WTC11 (cell line): ENCODE measurements at regions not wholly inside any gene's neighbourhood (a gene's known extent, or its start where the extent isn't known, plus 50 kb on each side); places are given as distances from the start of the nearest gene placed in this dataset.

Source experiments
- ATAC-seq: fragments of 200-7000 bp; cut with Tn5 transposase; 2 replicates; pipeline ENCODE4 v1.10.0; 2021; ENCODE audit warnings: mild to moderate bottlenecking, moderate library complexity
- CTCF ChIA-PET: fragments of 300-600 bp; sonication (Branson Sonifier 250); formaldehyde crosslinking; loops from one replicate; lab custom pipeline; 2021; ENCODE audit warnings: antibody characterized with exemption; lab: Charles Lee
- POLR2A ChIA-PET: fragments of 350-600 bp; sonication (Branson Sonifier 250); formaldehyde crosslinking; loops from one replicate; lab custom pipeline; 2021; ENCODE audit warnings: antibody characterized with exemption; lab: Charles Lee
- DNase-seq: peaks from one replicate; pipeline ENCODE4 v3.0.0; 2021; ENCODE audit warnings: low spot score
- H3K27ac Mint-ChIP-seq: 2 replicates; pipeline ENCODE4 v1.8.0; 2021; ENCODE audit warnings: mixed read lengths
- H3K27me3 Mint-ChIP-seq: 2 replicates; pipeline ENCODE4 v1.8.0; 2021; ENCODE audit warnings: low read depth, mild to moderate bottlenecking, moderate library complexity, mixed read lengths
- H3K36me3 Mint-ChIP-seq: 2 replicates; pipeline ENCODE4 v1.8.0; 2021; ENCODE audit warnings: mixed read lengths
- H3K4me1 Mint-ChIP-seq: 2 replicates; pipeline ENCODE4 v1.8.0; 2022; ENCODE audit warnings: mixed read lengths
- H3K4me3 Mint-ChIP-seq: 2 replicates; pipeline ENCODE4 v1.8.0; 2021; ENCODE audit warnings: mild to moderate bottlenecking, moderate library complexity, mixed read lengths
- H3K9me3 Mint-ChIP-seq: 2 replicates; pipeline ENCODE4 v1.8.0; 2021; ENCODE audit warnings: mixed read lengths
- ATF1 ChIP-seq: sonication (generic); formaldehyde crosslinking; IDR thresholded peaks from 2 replicates; pipeline ENCODE4 v1.8.1; 2023; ENCODE audit warnings: mild to moderate bottlenecking, moderate library complexity, missing genetic modification reagents
- CDX4 ChIP-seq: fragments of 250-450 bp; sonication (Bioruptor Pico); IDR thresholded peaks from 2 replicates; pipeline ENCODE4 v1.9.0; 2021; ENCODE audit warnings: moderate library complexity, mild to moderate bottlenecking, inconsistent platforms, borderline replicate concordance
- ETV6 ChIP-seq: sonication (generic); formaldehyde crosslinking; IDR thresholded peaks from 2 replicates; pipeline ENCODE4 v1.8.1; 2022; ENCODE audit warnings: mild to moderate bottlenecking, missing genetic modification reagents
- FOXJ3 ChIP-seq: sonication (generic); formaldehyde crosslinking; IDR thresholded peaks from 2 replicates; pipeline ENCODE4 v1.9.0; 2021; ENCODE audit warnings: missing genetic modification reagents, mild to moderate bottlenecking, borderline replicate concordance
- GTF2I ChIP-seq: fragments of 250-450 bp; sonication (Bioruptor Pico); conservative IDR thresholded peaks from 2 replicates; pipeline ENCODE4 v1.4.0; 2021; ENCODE audit warnings: mild to moderate bottlenecking
- HMGA2 ChIP-seq: fragments of 250-450 bp; sonication (Bioruptor Pico); IDR thresholded peaks from 2 replicates; pipeline ENCODE4 v1.4.0; 2021; ENCODE audit warnings: mild to moderate bottlenecking, moderate library complexity
- IRF2 ChIP-seq: sonication (generic); formaldehyde crosslinking; IDR thresholded peaks from 2 replicates; pipeline ENCODE4 v1.8.0; 2022; ENCODE audit warnings: low read depth, missing genetic modification reagents, borderline replicate concordance
- JAZF1 ChIP-seq: fragments of 250-450 bp; sonication (Bioruptor Pico); IDR thresholded peaks from 2 replicates; pipeline ENCODE4 v1.9.0; 2021; ENCODE audit warnings: moderate library complexity, mild to moderate bottlenecking, inconsistent platforms
- NR1H2 ChIP-seq: sonication (generic); formaldehyde crosslinking; IDR thresholded peaks from 2 replicates; pipeline ENCODE4 v1.9.0; 2021; ENCODE audit warnings: mild to moderate bottlenecking, moderate library complexity, missing genetic modification reagents
- PRRX2 ChIP-seq: fragments of 250-450 bp; sonication (Bioruptor Pico); IDR thresholded peaks from 2 replicates; pipeline ENCODE4 v1.8.0; 2021; ENCODE audit warnings: mild to moderate bottlenecking
- SOX15 ChIP-seq: fragments of 250-450 bp; sonication (Bioruptor Pico); IDR thresholded peaks from 2 replicates; pipeline ENCODE4 v1.9.0; 2021; ENCODE audit warnings: mild to moderate bottlenecking
- SP1 ChIP-seq: sonication (generic); formaldehyde crosslinking; conservative IDR thresholded peaks from 2 replicates; pipeline ENCODE4 v1.8.1; 2022; ENCODE audit warnings: missing genetic modification reagents
- TEAD1 ChIP-seq: sonication (generic); formaldehyde crosslinking; IDR thresholded peaks from 2 replicates; pipeline ENCODE4 v1.8.0; 2022; ENCODE audit warnings: mild to moderate bottlenecking, missing genetic modification reagents
- USF1 ChIP-seq: sonication (generic); formaldehyde crosslinking; IDR thresholded peaks from 2 replicates; pipeline ENCODE4 v1.8.0; 2022; ENCODE audit warnings: mild to moderate bottlenecking, missing genetic modification reagents
- ZNF219 ChIP-seq: sonication (generic); formaldehyde crosslinking; IDR thresholded peaks from 2 replicates; pipeline ENCODE4 v1.8.0; 2023; ENCODE audit warnings: missing genetic modification reagents, mild to moderate bottlenecking, borderline replicate concordance
- ZNF232 ChIP-seq: sonication (generic); formaldehyde crosslinking; IDR thresholded peaks from 2 replicates; pipeline ENCODE4 v1.8.0; 2022; ENCODE audit warnings: mild to moderate bottlenecking, missing genetic modification reagents
- ZNF317 ChIP-seq: sonication (generic); formaldehyde crosslinking; IDR thresholded peaks from 2 replicates; pipeline ENCODE4 v1.8.1; 2023; ENCODE audit warnings: low read depth, mild to moderate bottlenecking, moderate library complexity, missing genetic modification reagents, borderline replicate concordance
- ZNF423 ChIP-seq: fragments of 250-450 bp; sonication (Bioruptor Pico); IDR thresholded peaks from 2 replicates; pipeline ENCODE4 v2.1.2; 2022; ENCODE audit warnings: mild to moderate bottlenecking, moderate library complexity
- TF ChIP-seq, protein P1 (sequence below): fragments of 250-450 bp; sonication (Bioruptor Pico); IDR thresholded peaks from 2 replicates; pipeline ENCODE4 v1.9.0; 2021; ENCODE audit warnings: mild to moderate bottlenecking
- TF ChIP-seq, protein P2 (sequence below): sonication (generic); formaldehyde crosslinking; IDR thresholded peaks from 2 replicates; pipeline ENCODE4 v1.8.0; 2023; ENCODE audit warnings: missing genetic modification reagents, mild to moderate bottlenecking, borderline replicate concordance

GRCh38 chr5:96577909-96578308 is 84.3 kb upstream of the CAST start:
- ChIA-PET POLR2A (no interaction called here), CTCF (no interaction called here)
- Mint-ChIP-seq H3K9me3 (no peaks in the 10 kb centered on the region), H3K36me3 (no peaks in the 10 kb centered on the region), H3K4me1 (no peaks in the 10 kb centered on the region), H3K4me3 (no peak overlapping the region), H3K27me3 (no peaks in the 10 kb centered on the region), H3K27ac (no peak overlapping the region)
- DNase-seq = no peak
- no peak for ATAC-seq
- no peak for TF ChIP-seq SOX15 (CRISPR knock-in tag)
- no peak for TF ChIP-seq ETV6
- no peak for TF ChIP-seq NR1H2 (CRISPR knock-in tag)

GRCh38 chr5:96579711-96580110 is 82.5 kb upstream of the CAST start:
- ChIA-PET POLR2A (no interaction called here), CTCF (interaction anchor here (1.1 to 1.2 kb wide), 2 partner anchors 16 to 234 kb away, joined by 3 to 4 read pairs; no protein-coding TSS in a partner anchor)
- ATAC-seq (no peak), DNase-seq (no peak)
- no peaks in the 10 kb centered on the region for H3K27me3 Mint-ChIP-seq
- H3K4me1 Mint-ChIP-seq = no peaks in the 10 kb centered on the region
- no peaks in the 10 kb centered on the region for H3K9me3 Mint-ChIP-seq
- TF ChIP-seq, protein P1, sequence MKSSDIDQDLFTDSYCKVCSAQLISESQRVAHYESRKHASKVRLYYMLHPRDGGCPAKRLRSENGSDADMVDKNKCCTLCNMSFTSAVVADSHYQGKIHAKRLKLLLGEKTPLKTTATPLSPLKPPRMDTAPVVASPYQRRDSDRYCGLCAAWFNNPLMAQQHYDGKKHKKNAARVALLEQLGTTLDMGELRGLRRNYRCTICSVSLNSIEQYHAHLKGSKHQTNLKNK = no peak
- TF ChIP-seq JAZF1 (CRISPR knock-in tag) = no peak
- TF ChIP-seq IRF2 (CRISPR knock-in tag) = no peak
- TF ChIP-seq, protein P2, sequence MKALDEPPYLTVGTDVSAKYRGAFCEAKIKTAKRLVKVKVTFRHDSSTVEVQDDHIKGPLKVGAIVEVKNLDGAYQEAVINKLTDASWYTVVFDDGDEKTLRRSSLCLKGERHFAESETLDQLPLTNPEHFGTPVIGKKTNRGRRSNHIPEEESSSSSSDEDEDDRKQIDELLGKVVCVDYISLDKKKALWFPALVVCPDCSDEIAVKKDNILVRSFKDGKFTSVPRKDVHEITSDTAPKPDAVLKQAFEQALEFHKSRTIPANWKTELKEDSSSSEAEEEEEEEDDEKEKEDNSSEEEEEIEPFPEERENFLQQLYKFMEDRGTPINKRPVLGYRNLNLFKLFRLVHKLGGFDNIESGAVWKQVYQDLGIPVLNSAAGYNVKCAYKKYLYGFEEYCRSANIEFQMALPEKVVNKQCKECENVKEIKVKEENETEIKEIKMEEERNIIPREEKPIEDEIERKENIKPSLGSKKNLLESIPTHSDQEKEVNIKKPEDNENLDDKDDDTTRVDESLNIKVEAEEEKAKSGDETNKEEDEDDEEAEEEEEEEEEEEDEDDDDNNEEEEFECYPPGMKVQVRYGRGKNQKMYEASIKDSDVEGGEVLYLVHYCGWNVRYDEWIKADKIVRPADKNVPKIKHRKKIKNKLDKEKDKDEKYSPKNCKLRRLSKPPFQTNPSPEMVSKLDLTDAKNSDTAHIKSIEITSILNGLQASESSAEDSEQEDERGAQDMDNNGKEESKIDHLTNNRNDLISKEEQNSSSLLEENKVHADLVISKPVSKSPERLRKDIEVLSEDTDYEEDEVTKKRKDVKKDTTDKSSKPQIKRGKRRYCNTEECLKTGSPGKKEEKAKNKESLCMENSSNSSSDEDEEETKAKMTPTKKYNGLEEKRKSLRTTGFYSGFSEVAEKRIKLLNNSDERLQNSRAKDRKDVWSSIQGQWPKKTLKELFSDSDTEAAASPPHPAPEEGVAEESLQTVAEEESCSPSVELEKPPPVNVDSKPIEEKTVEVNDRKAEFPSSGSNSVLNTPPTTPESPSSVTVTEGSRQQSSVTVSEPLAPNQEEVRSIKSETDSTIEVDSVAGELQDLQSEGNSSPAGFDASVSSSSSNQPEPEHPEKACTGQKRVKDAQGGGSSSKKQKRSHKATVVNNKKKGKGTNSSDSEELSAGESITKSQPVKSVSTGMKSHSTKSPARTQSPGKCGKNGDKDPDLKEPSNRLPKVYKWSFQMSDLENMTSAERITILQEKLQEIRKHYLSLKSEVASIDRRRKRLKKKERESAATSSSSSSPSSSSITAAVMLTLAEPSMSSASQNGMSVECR (CRISPR knock-in tag) = no peak
- no peak for TF ChIP-seq ZNF219 (CRISPR knock-in tag)
- no peak for TF ChIP-seq GTF2I (CRISPR knock-in tag)
- TF ChIP-seq ZNF423 (CRISPR knock-in tag) = no peak
- TF ChIP-seq SP1 (CRISPR knock-in tag) = no peak
- TF ChIP-seq HMGA2 (CRISPR knock-in tag) = no peak
- TF ChIP-seq USF1 = no peak
- no peak for TF ChIP-seq FOXJ3 (CRISPR knock-in tag)
- no peak for TF ChIP-seq ATF1 (CRISPR knock-in tag)
- no peak for TF ChIP-seq CDX4 (CRISPR knock-in tag)
- TF ChIP-seq ZNF317 (CRISPR knock-in tag) = no peak
- no peak for TF ChIP-seq TEAD1 (CRISPR knock-in tag)
- no peak for TF ChIP-seq PRRX2 (CRISPR knock-in tag)
- no peak for TF ChIP-seq ZNF232 (CRISPR knock-in tag)
- no peaks in the 10 kb centered on the region for H3K36me3 Mint-ChIP-seq
- no peak overlapping the region for H3K4me3 Mint-ChIP-seq
- no peak overlapping the region for H3K27ac Mint-ChIP-seq
